PFSK-1 (cell line): ENCODE measurements at regions not wholly inside any gene's neighbourhood (a gene's known extent, or its start where the extent isn't known, plus 50 kb on each side); places are given as distances from the start of the nearest gene placed in this dataset.

Source experiments
- FOXP2 ChIP-seq: optimal IDR thresholded peaks from 2 replicates; pipeline ENCODE3; 2011; ENCODE audit warnings: borderline replicate concordance, control low read depth, inconsistent platforms; ENCODE audit not compliant: insufficient read depth; ENCODE audit errors: extremely low read length, extremely low read depth
- POLR2AphosphoS5 ChIP-seq: IDR thresholded peaks from 2 replicates; pipeline ENCODE4 v1.6.1; 2012; ENCODE audit warnings: low read depth, mild to moderate bottlenecking, control low read depth, low read length, moderate library complexity
- SIN3A ChIP-seq: IDR thresholded peaks from 2 replicates; pipeline ENCODE4 v1.6.1; 2012; ENCODE audit warnings: mild to moderate bottlenecking, low read length, moderate library complexity, borderline replicate concordance; ENCODE audit not compliant: insufficient read depth
- TAF1 ChIP-seq: IDR thresholded peaks from 2 replicates; pipeline ENCODE4 v1.6.1; 2012; ENCODE audit warnings: low read length, control low read depth, borderline replicate concordance; ENCODE audit not compliant: insufficient read depth
- TF ChIP-seq, protein P1 (sequence below), 2 experiments: IDR thresholded peaks; 2 replicates each; pipeline versions ENCODE4 v1.6.1 to v1.8.0; 2011 to 2012; ENCODE audit warnings: low read depth in 2 of 2, low read length in 2 of 2, control low read depth in 1 of 2, inconsistent platforms in 1 of 2, mild to moderate bottlenecking in 1 of 2, moderate library complexity in 1 of 2; ENCODE audit not compliant: insufficient read depth in 1 of 2

DNA sequence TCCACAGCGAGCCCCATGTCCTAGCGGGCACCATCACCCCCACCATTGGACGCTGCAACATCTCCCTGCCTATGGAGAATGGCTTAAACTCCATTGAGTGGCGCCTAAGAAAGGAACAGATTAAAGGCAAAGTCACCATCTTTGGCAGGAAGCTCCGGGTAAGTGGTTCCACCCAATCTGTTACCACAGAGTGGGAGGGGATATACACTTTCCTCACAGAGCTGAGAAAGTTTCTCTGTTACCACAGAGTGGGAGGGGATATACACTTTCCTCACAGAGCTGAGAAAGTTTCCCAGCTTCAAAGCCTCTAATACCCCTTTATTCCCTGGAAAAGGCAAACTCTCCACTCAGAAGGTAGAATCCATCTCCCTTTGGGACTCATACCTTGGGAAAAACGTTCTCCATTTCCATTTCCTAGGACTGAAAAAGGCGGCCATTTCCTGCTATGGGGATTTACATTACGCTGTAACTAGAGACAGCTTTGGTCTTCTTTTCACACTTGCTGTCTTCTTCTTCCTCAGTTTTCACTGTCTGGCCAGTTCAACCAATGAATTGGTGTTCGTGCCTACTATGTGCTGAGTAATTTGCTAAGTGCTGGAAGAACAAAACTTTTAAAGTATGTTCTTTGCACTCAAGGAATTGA, 63.4 kb upstream of the WWC1 start:
- TF ChIP-seq, protein P1, sequence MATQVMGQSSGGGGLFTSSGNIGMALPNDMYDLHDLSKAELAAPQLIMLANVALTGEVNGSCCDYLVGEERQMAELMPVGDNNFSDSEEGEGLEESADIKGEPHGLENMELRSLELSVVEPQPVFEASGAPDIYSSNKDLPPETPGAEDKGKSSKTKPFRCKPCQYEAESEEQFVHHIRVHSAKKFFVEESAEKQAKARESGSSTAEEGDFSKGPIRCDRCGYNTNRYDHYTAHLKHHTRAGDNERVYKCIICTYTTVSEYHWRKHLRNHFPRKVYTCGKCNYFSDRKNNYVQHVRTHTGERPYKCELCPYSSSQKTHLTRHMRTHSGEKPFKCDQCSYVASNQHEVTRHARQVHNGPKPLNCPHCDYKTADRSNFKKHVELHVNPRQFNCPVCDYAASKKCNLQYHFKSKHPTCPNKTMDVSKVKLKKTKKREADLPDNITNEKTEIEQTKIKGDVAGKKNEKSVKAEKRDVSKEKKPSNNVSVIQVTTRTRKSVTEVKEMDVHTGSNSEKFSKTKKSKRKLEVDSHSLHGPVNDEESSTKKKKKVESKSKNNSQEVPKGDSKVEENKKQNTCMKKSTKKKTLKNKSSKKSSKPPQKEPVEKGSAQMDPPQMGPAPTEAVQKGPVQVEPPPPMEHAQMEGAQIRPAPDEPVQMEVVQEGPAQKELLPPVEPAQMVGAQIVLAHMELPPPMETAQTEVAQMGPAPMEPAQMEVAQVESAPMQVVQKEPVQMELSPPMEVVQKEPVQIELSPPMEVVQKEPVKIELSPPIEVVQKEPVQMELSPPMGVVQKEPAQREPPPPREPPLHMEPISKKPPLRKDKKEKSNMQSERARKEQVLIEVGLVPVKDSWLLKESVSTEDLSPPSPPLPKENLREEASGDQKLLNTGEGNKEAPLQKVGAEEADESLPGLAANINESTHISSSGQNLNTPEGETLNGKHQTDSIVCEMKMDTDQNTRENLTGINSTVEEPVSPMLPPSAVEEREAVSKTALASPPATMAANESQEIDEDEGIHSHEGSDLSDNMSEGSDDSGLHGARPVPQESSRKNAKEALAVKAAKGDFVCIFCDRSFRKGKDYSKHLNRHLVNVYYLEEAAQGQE (IDR thresholded peaks at IDR 0.05; ENCODE audit: insufficient read depth in 1 of 2, low read depth in 2 of 2, low read length in 2 of 2): no peak
- TF ChIP-seq FOXP2 (no peak), POLR2AphosphoS5 (no peak), SIN3A (no peak), TAF1 (no peak)

DNA sequence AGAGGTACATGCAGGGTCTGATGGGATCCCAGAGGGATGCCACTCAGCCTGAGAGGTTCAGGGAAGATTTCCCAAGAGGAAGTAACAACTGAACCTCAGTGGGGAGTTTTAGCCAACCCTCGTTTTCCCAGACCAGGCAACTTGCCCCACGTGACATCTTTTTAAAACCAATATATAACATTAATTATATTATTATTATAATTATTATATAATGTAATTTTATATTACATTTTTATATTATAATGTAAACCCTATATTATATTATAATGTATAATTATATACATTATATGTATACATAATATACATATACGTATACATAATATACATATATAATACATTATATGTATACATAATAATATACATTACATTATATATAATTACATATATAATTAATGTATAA, 62.8 kb upstream of the WWC1 start:
- TF ChIP-seq, protein P1 (IDR thresholded peaks at IDR 0.05; ENCODE audit: insufficient read depth in 1 of 2, low read depth in 2 of 2, low read length in 2 of 2): no peak
- TF ChIP-seq TAF1 (no peak), SIN3A (no peak), FOXP2 (no peak), POLR2AphosphoS5 (no peak)

DNA sequence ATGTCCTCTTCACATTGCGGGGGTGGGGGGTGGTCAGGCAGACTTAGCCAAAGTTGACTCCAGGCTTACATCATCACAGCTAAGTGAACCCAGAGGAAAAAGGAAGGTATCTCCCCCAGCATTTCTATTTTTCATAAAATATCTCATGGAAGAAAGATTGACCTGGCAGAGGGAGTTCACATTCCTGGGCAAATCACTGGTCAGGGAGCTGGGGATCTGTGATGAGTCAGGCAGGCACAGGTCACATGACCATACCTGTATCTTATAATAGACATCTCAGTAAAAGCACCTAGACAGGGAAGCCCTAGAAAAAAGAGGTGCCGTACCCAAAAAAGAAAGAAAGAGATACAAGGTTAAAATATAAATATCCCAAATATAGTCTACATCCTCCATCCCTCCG, 57.3 kb upstream of the WWC1 start:
- TF ChIP-seq TAF1: no peak
- TF ChIP-seq SIN3A: no peak
- no peak for TF ChIP-seq FOXP2
- TF ChIP-seq, protein P1 (IDR thresholded peaks at IDR 0.05; ENCODE audit: insufficient read depth in 1 of 2, low read depth in 2 of 2, low read length in 2 of 2): no peak
- no peak for TF ChIP-seq POLR2AphosphoS5

DNA sequence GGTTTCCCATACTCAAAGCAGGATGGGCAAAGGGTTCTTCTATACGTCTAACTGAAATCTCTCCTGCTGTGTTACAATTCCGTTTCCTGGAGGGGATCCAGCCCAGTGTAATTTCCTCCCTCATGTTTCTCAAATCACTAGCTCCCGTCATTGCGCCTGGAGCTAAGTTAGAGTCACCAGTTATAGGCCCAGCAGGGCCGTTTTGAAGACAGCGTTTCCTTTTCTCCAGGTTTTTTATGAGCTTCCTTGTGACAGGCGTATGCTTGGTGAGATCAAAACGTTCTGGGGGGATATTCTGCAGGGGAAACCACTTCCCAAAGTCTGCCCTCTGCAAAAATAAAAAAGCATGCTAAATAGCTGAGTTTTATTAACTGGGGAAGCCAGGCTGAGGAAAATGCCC, 53.0 kb upstream of the WWC1 start:
- TF ChIP-seq SIN3A (no peak), POLR2AphosphoS5 (no peak), TAF1 (no peak), FOXP2 (no peak)
- TF ChIP-seq, protein P1 (IDR thresholded peaks at IDR 0.05; ENCODE audit: insufficient read depth in 1 of 2, low read depth in 2 of 2, low read length in 2 of 2): no peak

DNA sequence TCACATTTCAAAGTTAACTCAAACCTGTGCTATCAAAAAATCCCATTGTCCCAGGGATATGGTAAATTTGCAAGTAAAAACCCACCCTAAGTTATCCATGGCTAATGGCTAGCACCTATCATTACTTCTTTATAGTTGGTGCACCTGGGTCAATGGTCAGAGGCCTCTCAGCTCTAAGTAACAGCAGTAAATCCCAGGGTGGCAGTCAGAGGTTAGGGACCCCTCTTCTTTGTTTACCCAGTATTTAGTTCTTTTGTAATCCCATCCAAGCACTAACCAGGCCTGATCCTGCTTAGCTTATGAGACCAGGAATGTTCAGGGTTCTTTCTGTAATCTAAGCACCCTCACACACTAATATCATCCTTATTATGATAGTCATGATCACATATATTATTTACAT, 52.1 kb upstream of the WWC1 start:
- TF ChIP-seq, protein P1 (IDR thresholded peaks at IDR 0.05; ENCODE audit: insufficient read depth in 1 of 2, low read depth in 2 of 2, low read length in 2 of 2): no peak
- TF ChIP-seq FOXP2 (no peak), TAF1 (no peak), SIN3A (no peak), POLR2AphosphoS5 (no peak)
